ENCODE measurements at regions not wholly inside any gene's neighbourhood (a gene's known extent, or its start where the extent isn't known, plus 50 kb on each side); places are given as distances from the start of the nearest gene placed in this dataset.

- Mint-ChIP-seq H3K27ac (ENCODE audit: unreplicated experiment) (no peak overlapping the region), H3K27me3 (ENCODE audit: unreplicated experiment) (no peaks in the 10 kb centered on the region), H3K4me3 (ENCODE audit: unreplicated experiment) (no peak overlapping the region), H3K9me3 (ENCODE audit: unreplicated experiment) (peaks cover 2% of the 10 kb centered on the region), H3K36me3 (ENCODE audit: unreplicated experiment) (peaks cover 6% of the 10 kb centered on the region), H3K4me1 (ENCODE audit: low read depth, unreplicated experiment) (peaks cover under 1% of the 10 kb centered on the region)
- no peak for TF ChIP-seq CTCF (IDR thresholded peaks at IDR 0.05; ENCODE audit: partially characterized antibody, unreplicated experiment)
- no peak for DNase-seq
Observed at GRCh38 chr6:80974579-80974978, 777.9 kb downstream of the TENT5A start.

- H3K27me3 Mint-ChIP-seq (ENCODE audit: unreplicated experiment), result no peaks in the 10 kb centered on the region
- H3K36me3 Mint-ChIP-seq (ENCODE audit: unreplicated experiment), result no peaks in the 10 kb centered on the region
- TF ChIP-seq CTCF (IDR thresholded peaks at IDR 0.05; ENCODE audit: partially characterized antibody, unreplicated experiment), result no peak
- H3K9me3 Mint-ChIP-seq (ENCODE audit: unreplicated experiment), result no peaks in the 10 kb centered on the region
- H3K4me3 Mint-ChIP-seq (ENCODE audit: unreplicated experiment), result no peak overlapping the region
- no peak for DNase-seq
- peaks cover 2% of the 10 kb centered on the region for H3K4me1 Mint-ChIP-seq (ENCODE audit: low read depth, unreplicated experiment)
- H3K27ac Mint-ChIP-seq (ENCODE audit: unreplicated experiment), result no peak overlapping the region
Observed at GRCh38 chr6:80969439-80969838, 783.0 kb downstream of the TENT5A start.

- DNase-seq, result no peak
- no peaks in the 10 kb centered on the region for H3K36me3 Mint-ChIP-seq (ENCODE audit: unreplicated experiment)
- no peak for TF ChIP-seq CTCF (IDR thresholded peaks at IDR 0.05; ENCODE audit: partially characterized antibody, unreplicated experiment)
- no peaks in the 10 kb centered on the region for H3K9me3 Mint-ChIP-seq (ENCODE audit: unreplicated experiment)
- H3K27ac Mint-ChIP-seq (ENCODE audit: unreplicated experiment), result no peak overlapping the region
- no peak overlapping the region for H3K4me3 Mint-ChIP-seq (ENCODE audit: unreplicated experiment)
- peaks cover 2% of the 10 kb centered on the region for H3K4me1 Mint-ChIP-seq (ENCODE audit: low read depth, unreplicated experiment)
- H3K27me3 Mint-ChIP-seq (ENCODE audit: unreplicated experiment), result no peaks in the 10 kb centered on the region
Observed at GRCh38 chr6:80967609-80968008, 784.9 kb downstream of the TENT5A start.

GRCh38 chr6:80962382-80962781 is 790.1 kb downstream of the TENT5A start:
- Mint-ChIP-seq H3K4me3 (ENCODE audit: unreplicated experiment) (no peak overlapping the region), H3K9me3 (ENCODE audit: unreplicated experiment) (no peaks in the 10 kb centered on the region), H3K27ac (ENCODE audit: unreplicated experiment) (no peak overlapping the region), H3K36me3 (ENCODE audit: unreplicated experiment) (no peaks in the 10 kb centered on the region), H3K27me3 (ENCODE audit: unreplicated experiment) (no peaks in the 10 kb centered on the region), H3K4me1 (ENCODE audit: low read depth, unreplicated experiment) (no peaks in the 10 kb centered on the region)
- no peak for TF ChIP-seq CTCF (IDR thresholded peaks at IDR 0.05; ENCODE audit: partially characterized antibody, unreplicated experiment)
- no peak for DNase-seq

- H3K27ac Mint-ChIP-seq (ENCODE audit: unreplicated experiment), result no peak overlapping the region
- no peak for DNase-seq
- no peaks in the 10 kb centered on the region for H3K27me3 Mint-ChIP-seq (ENCODE audit: unreplicated experiment)
- TF ChIP-seq CTCF (IDR thresholded peaks at IDR 0.05; ENCODE audit: partially characterized antibody, unreplicated experiment), result no peak
- no peak overlapping the region for H3K4me3 Mint-ChIP-seq (ENCODE audit: unreplicated experiment)
- no peaks in the 10 kb centered on the region for H3K36me3 Mint-ChIP-seq (ENCODE audit: unreplicated experiment)
- no peaks in the 10 kb centered on the region for H3K9me3 Mint-ChIP-seq (ENCODE audit: unreplicated experiment)
- no peaks in the 10 kb centered on the region for H3K4me1 Mint-ChIP-seq (ENCODE audit: low read depth, unreplicated experiment)
Observed at GRCh38 chr6:80961166-80961565, 791.3 kb downstream of the TENT5A start.

Measured in glutamatergic neuron (in vitro differentiated cells).